HK-2 (cell line): ENCODE measurements at regions not wholly inside any gene's neighbourhood (a gene's known extent, or its start where the extent isn't known, plus 50 kb on each side); places are given as distances from the start of the nearest gene placed in this dataset.
"Not testable (repeated sequence)": the region's sequence is repeated elsewhere in the genome, so short reads cannot be mapped to it uniquely, and the experiment has no call there.

ENCODE experiments used
- DNase-seq: peaks from one replicate; pipeline ENCODE4 v3.0.0-alpha.2; 2018; ENCODE audit not compliant: unreplicated experiment

DNA sequence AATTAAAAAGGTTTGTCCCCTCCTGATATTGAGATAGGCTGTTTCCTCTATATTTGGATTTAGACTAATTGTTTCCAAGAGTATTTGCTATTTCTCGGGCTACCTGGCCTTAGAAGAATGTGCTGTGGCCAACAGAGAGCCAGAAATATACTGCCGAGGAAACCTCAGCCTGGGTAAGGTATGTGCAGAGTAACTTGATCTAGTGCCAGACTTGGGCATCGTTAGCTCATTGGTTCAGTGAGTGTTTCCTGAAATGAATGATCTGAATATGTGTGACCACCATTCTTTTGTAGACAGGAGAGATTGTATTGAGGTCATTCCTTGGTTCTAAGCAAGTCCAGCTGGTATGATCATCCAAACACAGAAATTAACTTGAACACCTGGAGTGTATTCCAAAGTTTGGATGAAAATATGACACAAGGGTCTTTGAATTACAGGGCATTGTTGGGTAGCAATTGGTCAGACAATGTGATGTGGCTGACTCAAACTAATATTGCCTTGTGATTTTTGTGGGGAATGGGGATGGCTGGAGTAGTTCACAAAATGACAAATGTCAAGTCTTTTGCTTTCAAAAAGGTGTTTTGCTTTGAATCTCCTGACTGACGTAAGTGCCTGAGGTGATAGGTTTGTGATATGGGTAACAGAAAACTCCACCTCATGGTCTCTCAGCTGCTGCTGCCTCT lies 100.2 kb upstream of the CXCL13 start:
- DNase-seq: no peak

GRCh38 chr4:77505958-77506319 lies 99.7 kb upstream of the CXCL13 start:
- DNase-seq: no peak

DNA sequence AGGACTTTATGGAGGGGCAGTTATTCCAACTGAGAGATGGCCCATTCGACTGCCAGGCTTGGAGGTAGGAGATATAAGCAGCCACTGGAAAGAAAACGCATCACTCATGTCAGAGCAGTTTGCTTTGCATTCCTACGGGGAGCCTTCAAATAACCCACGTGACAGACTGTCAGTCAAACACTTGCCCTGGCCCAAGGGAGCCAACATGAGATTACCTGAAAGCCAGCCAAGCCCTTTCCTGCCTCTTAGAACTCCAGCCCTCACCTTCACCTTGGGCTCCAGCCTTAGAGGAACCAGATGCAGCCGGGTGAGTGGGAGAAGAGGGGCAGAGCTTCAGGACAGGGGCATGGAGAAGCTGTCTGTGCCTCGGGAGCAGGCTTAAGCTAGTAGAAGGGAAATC lies 95.3 kb upstream of the CXCL13 start:
- DNase-seq: no peak

GRCh38 chr4:77525538-77525937 lies 80.1 kb upstream of the CXCL13 start:
- DNase-seq: no peak

DNA sequence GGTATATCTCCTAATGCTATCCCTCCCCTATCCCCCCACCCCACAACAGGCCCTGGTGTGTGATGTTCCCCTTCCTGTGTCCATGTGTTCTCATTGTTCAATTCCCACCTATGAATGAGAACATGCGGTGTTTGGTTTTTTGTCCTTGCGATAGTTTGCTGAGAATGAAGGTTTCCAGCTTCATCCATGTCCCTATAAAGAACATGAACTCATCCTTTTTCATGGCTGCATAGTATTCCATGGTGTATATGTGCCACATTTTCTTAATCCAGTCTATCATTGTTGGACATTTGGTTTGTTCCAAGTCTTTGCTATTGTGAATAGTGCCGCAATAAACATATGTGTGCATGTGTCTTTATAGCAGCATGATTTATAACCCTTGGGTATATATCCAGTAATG lies 77.7 kb upstream of the CXCL13 start:
- not testable (repeated sequence) for DNase-seq

DNA sequence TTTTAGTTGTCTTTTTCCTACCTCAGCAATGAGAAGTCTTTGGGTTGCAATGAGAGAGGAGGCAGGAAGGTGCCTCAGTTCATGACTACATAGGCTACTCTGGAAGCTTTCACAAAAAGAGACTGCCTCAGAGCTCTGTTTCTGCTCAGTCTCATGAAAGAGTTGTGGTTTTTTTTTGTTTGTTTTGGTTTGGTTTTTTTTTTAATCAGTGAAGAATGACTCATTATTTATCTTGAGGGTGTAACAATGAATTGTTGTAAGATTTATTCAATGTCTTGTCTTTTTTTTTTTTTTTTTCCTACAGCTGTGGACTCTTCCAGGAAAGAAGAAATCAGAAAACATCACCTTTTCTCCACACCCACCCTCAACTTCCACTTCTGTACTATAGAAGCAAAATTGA lies 67.5 kb upstream of the CXCL13 start:
- no peak for DNase-seq

DNA sequence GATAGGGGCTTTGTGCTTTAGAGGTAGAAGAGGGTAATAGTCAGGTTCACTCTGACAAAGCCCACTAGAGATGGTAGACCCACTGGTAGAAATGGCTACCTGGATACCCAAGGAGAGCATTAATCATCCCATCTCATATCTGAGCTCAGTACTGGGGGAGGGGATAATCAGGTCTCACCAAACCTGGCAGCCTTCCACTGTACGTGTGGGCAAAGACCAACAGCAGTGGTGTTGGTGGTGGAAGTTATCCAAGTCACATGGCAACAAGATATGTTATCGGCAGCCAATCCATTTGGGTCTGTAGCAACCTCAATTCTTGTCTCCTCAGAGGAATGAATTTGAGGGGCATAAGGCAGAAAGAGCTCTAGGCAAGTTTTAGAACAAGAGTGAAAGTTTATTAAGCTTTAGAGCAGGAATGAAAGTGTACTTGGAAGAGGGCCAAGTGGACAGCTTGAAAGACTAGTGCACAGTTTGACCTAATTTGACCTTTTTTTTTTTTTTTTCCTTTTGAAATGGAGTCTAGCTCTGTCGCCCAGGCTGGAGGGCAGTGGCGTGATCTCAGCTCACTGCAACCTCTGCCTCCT lies 67.0 kb upstream of the CXCL13 start:
- DNase-seq: no peak
